Skeletal muscle cell (primary cell): ENCODE measurements at regions not wholly inside any gene's neighbourhood (a gene's known extent, or its start where the extent isn't known, plus 50 kb on each side); places are given as distances from the start of the nearest gene placed in this dataset.

Experiments
- DNase-seq: peaks from one replicate; pipeline ENCODE4 v3.0.0-alpha.2; 2010; ENCODE audit warnings: low read depth
- H3K4me3 ChIP-seq: 2 replicates; pipeline ENCODE4 v1.5.1; 2011; ENCODE audit warnings: low read depth, mild to moderate bottlenecking, control low read depth, low read length, moderate library complexity

DNA sequence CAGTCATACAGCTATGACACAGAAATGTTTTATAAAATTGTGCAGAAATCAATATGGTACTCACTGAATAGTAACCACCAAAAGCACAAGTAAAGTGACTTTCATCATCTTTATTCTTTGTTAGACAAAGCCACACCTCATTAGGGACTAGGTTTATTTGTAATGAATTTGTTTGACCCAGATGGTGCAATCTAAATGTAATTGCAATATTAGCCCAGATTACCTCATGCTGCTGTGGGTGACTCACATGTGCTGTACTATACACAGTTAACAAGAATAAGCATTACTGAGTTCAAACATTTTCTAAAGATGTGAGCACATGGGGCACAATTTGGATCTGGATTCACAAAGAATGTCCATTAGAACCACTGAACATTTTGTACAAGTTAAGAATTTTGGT is 759.3 kb upstream of the TYRP1 start:
- no peak overlapping the region for H3K4me3 ChIP-seq
- peak; percentile 88 for DNase-seq

DNA sequence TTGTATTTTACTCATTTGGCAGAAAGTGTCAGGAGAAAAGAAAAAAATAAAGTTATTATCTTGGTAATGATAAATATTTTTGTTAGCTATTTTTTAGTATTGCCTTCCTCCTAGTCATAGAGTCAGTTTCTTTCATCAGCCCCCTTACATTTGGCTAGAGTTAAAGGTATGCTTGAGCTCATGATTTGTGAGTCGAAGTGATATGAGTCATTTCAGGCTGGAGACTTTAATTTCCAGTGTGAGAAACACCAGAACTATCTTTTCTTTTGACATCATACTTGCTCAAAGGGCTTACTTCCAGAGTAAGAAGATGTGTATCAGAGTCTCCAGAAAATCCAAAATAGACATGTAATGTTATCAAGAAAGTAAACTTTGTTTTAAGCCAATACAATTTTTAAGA is 746.7 kb upstream of the TYRP1 start:
- peak; percentile 85 for DNase-seq
- no peak overlapping the region for H3K4me3 ChIP-seq

DNA sequence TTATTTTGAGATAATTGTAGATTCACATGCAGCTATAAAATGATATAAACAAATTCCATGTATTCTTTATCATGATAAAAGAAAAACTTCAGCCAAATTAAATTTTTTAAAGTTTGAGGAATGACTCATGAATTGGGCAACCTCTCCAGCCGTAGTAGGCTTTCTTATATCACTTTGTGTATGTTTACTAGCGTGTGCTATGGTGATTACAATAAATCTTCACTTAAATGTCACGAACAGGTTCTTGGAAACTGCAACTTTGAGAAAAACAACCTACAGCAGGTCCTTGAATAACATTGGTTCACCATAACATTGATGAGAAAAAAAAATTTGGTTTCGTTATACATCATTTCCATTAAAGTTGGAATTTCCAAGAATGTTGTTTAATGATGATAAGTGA is 730.9 kb upstream of the TYRP1 start:
- no peak for DNase-seq
- H3K4me3 ChIP-seq = no peak overlapping the region

DNA sequence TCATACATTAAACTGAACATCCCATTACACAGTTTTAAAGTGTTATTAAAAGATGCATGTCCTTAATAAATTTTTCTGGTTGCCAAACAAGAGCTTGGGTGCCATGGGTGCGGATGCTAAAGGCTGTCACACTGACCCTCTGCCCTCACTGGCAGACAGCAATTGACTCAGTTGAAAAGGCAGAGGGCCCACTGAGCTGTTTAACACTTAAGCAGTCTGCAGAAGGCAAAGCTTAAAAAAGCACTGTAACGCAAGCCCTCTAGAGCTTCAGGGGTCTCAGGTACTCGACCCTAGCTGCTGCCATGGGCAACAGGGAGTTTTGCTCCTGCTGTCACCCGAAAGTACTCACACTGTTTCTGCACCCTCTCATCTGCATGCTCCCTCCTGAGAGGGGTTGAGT is 726.4 kb upstream of the TYRP1 start:
- H3K4me3 ChIP-seq = no peak overlapping the region
- DNase-seq = no peak

DNA sequence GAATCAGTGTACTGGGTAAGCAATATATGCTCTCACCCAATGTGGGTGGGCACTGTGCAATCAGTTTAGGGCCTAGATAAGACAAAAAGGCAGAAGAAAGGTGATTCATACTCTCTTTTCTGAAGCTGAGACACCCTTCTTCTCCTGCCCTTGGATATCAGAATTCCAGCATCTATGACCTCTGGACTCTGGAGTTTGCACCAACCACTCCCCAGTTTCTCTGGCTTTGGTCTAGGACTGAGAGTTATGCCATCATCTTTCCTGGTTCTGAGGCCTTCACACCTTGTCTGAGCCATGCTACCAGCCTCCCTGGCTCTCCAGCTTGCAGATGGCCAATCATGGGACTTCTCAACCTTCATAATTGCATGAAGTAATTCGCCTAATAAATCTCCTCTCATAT is 724.6 kb upstream of the TYRP1 start:
- no peak for DNase-seq
- H3K4me3 ChIP-seq = no peak overlapping the region

DNA sequence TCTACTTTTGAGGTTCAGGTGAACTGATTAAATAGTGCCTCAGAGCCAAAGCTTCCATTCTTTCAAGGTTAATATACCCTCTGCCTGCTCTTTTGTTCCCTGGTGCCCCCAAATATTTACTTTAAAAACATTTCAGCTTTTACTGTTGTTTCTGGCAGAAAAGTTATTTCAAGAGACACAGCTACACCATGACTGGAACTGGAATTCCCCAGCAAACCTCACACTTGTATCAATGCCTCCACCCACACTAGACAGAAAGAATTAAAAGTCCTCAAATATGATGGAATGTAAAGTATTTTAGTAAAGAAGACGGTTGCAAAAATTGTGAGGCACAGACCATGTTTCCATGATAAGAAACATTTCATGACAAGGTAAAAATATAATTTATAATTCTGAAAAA is 720.2 kb upstream of the TYRP1 start:
- H3K4me3 ChIP-seq = no peak overlapping the region
- DNase-seq = peak; percentile 25

DNA sequence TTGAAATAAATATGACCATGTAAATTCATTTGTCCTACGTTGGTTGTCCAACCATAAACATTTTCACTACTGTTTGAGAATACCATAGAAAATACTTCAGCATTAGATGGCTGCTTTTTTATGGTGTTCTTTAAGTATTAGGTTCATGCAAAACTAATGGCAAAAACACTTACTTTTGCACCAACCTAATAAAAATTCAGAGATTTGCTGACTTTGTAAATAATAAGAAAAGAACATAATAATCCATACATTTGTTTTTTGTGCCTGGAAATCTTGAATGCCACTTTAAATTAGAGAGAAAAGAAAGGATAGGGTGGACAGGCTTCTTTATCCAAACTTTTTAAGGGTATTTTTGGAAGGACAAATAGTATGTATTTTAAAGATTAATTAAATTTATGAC is 719.7 kb upstream of the TYRP1 start:
- no peak for DNase-seq
- no peak overlapping the region for H3K4me3 ChIP-seq

DNA sequence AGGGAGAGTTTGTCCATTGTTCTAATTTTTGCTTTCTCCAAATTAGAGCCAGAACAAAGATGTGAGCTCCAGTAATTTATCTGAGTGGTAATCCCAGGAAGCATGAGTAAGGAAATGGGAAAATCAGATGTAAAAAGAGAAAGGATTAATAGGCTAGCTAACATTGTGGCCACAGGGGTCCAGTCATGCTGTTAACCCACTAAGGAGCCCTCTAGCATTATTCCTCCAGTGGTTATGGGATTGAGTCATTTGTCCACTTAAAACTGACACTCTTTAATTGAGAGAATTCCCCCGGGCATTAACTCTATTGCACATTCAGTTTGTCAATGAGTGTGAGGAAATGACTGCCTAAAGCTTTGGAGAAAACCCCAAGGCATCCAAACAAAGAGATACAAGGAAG is 700.3 kb upstream of the TYRP1 start:
- peak; percentile 26 for DNase-seq
- no peak overlapping the region for H3K4me3 ChIP-seq

DNA sequence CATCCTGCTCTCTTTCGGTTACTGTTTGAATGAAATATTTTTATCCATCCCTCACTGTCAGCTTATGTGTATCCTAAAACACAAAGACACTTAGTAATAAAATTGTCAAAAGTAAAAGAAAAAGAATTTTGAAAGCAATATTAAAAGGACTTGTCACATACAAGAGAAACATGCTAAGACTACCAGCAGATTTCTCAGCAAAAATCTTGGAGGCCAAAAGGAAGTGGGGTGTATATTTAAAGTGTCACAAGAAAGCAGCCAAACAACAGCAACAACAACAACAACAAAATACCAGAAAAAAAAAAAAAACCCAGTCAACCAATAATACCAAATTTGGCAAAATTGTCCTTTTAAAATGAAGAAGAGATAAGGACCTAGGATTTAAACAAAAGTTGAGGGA is 678.7 kb upstream of the TYRP1 start:
- no peak for DNase-seq
- H3K4me3 ChIP-seq = no peak overlapping the region

DNA sequence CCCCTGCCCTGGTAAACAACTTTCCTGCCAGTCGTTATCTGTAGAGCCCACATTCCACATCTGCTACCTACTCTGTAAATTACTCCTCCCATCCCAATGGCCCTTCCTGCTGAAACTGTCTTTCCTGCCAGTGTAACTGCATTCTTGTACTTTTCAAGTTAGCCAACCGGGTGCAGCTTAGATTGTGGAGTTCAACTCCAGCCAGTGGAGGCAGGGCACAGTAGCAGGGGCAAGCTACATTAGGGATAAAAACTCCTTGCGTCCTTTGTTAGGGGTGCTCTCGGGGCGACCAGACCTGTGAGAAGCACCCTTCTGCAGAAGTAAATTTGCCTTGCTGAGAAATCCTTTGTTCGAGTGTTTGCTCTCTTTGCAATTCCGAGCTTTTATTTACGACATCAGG is 639.0 kb upstream of the TYRP1 start:
- H3K4me3 ChIP-seq = no peak overlapping the region
- no peak for DNase-seq

DNA sequence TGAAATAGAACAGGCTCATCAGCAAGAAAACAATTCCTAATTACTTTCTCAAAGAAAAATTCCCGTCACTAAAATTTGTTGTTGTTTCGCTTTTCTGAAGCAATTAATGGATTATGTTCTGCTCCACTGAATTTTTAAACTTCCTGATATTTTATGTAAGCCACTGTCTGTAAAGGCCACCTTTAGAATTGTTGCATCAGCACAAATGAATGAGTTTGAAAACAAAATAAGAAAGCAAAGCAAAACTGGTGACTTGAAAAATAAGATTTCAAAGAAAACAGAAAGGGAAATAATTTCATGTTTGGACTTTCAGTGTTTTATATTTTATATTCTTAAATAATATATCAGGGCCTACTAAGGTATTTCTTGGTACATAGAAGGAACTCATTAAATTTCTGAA is 636.3 kb upstream of the TYRP1 start:
- no peak for DNase-seq

DNA sequence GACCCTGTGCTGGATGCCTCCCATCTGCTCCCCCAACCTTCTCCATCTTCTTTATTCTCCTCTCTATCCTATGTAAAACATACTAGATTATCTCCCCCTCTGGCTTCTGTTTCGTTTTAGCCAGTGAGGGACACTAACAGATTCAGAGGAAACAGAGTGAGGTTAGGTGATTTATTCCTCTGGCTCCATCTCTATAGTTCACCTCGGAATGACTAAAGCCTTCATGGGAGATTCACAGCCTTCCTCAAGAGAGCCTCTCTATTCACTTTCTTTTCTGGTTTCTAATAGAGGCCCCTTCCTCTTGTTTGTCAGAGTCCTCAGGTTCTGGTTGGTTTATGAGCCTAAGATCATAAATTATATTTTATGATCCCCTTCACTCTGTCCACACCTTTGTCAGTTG is 633.1 kb upstream of the TYRP1 start:
- no peak for DNase-seq
- H3K4me3 ChIP-seq = no peak overlapping the region

More for the DNA sequence above, 636.3 kb upstream of the TYRP1 start:
- no peak overlapping the region for H3K4me3 ChIP-seq

DNA sequence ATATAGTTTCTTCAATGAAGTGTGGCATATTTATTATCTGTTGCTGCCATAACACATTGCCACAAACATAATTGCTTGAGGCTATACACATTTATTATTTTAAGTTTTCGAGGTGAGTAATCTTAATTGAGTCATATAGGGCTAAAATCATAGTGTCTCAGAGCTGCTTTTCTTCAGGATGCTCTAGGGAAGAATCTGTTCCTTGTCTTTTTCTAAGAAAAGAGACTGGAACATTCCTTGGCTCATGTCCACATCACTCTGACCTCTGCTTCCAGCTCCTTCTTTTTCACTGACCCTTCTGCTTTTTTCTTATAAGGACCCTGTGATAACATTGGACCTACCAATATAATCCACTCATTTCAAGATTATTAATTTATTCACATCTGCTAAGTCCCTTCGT is 632.4 kb upstream of the TYRP1 start:
- no peak overlapping the region for H3K4me3 ChIP-seq
- DNase-seq = peak; percentile 61

DNA sequence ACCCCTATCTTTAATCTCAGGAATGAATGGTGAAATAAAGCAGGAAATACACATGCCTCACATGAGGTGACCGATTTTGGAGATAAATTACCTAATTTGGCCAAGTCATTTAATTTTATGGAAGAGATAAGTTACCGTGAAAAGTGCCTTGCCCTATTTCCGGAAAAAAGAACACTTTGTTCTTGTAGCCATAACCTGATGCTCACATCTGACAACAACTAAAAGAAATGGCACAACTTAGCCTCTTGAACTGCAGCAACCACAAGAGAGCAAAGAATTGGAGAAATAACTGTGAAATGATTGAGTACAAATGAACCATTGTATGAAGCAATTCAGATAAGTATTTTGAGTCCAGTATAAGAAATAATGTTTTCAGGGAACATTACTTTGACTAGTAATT is 628.1 kb upstream of the TYRP1 start:
- H3K4me3 ChIP-seq = no peak overlapping the region
- peak; percentile 63 for DNase-seq

DNA sequence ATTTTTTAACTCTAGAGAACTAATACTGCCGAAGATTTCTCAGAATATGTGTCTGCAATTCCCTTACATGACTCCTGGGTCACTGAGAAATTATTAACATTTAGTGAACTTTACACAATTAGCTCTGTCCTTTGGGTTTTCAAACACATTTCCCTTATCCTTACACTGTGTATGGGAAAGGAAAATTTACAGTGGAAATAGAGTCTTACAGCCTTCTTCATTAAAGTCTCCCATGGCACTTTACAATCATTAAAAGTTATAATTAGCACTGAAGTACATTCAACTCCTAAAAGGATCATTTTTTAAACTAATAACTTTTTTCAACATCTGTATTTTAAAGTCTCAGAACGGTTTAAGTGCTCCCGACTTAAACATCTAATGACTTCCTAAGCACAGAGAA is 627.5 kb upstream of the TYRP1 start:
- DNase-seq = no peak
- H3K4me3 ChIP-seq = no peak overlapping the region

DNA sequence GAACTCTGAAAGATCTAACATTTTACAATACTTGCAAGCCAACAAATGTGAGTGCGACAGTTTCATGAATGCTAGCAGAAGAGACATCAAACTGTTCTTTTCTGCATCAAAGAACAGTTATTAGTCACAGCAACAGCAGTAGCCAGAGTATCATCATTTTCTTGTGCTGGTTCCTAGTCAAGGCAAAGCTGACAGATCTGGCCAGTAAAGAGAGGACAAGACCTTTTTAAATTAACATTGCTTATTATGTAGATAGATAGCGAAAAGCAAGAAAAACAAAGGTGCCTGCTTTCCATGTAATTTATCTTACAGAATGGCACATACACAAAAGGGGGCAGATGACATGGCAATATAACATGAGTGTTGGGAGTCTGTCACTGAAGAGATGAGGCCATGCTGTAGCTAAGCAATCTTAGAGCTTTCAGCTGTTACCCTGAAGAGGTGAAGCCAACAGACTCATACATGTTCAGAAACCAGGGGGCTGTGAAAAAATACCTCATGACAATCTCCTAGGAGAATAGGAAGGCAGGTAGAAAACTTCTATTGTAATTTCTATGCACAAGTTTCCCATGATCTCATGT is 626.6 kb upstream of the TYRP1 start:
- no peak for DNase-seq
- no peak overlapping the region for H3K4me3 ChIP-seq

DNA sequence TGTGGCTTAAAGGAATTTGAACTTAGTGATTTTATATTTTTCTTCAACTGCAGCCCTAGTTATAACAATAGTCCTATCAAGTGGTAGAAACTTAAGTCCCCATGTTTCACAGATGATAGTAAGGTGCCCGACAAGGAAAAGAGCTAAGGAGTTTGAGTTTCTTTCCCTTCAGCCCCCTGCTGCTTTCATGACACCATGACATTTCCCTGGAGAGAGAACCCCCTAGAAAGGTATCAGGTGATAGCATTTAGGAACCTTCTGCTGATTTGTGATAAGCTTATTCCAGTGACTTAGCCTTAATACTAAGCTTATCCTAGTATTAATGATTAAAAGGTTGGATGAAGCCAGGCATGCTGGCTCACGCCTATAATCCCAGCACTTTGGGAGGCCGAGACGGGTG is 623.8 kb upstream of the TYRP1 start:
- no peak overlapping the region for H3K4me3 ChIP-seq
- DNase-seq = no peak

DNA sequence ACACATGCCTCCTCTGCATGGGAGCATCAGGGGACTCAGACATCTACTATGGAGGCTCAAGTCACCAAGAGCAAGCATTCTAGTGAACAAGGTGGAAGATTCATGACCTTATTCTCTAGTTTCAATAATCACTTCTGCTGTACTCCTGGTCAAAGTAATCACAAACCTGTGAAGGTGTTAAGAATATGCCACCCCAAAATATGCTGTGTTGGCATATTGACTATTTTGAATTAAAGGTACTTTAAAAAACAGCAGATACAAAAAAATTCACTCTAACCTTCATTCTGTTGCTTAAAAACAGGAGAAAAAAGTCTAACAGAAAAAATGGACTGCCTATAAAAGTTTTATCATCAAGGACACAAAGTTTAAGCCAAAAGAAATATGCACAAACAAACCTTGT is 607.8 kb upstream of the TYRP1 start:
- H3K4me3 ChIP-seq = no peak overlapping the region
- DNase-seq = no peak

DNA sequence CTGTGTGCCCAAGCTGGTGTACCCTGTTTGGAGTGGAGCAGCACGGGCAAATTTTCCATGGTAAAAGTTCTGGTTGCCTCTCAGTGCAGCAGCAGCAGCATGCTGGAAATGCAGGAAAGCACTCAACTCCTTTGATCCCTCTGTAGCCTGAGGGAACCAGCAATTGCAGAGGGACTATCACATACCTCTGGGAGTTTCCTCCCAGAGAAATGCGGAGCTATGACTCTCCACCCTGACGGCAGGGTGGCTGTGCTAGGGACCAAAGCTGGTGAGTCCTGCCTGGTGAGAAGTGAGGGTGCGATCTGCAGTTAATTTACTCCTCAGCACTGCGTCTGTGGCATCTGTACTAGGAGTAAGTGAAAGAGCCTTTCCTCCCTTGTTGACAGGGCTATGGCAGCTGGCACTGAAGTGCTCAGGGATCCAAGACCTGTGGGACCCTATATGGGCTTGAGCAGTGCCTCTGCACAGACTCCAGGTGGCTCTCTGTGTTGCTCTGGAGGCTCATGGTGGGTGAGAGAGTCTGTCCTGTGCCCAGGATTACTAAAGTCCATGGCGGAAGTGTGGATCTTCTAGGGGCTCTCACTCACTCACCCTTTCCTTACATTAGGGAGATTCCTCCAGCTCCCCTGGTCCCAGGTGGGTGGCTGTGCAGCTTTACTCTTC is 601.2 kb upstream of the TYRP1 start:
- DNase-seq = no peak
- H3K4me3 ChIP-seq = no peak overlapping the region

DNA sequence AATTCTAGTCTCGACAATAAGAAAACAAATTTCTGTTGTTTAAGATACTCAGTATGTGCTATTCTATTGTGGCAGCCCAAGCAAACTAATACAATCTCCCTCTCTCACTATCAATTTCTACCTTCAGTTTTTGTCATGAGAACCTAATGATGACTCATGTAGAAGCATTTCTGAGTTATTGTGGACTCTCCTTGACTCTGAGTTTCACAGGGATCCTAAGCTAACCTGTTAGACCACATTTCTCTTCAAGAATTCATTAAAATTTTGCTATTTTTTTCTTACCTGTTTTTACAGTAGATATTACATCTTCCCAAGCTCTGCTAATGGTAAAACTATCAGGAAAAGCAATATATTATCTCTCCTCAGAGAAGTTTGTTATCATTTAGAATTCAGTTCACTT is 599.1 kb upstream of the TYRP1 start:
- no peak for DNase-seq
- H3K4me3 ChIP-seq = no peak overlapping the region

DNA sequence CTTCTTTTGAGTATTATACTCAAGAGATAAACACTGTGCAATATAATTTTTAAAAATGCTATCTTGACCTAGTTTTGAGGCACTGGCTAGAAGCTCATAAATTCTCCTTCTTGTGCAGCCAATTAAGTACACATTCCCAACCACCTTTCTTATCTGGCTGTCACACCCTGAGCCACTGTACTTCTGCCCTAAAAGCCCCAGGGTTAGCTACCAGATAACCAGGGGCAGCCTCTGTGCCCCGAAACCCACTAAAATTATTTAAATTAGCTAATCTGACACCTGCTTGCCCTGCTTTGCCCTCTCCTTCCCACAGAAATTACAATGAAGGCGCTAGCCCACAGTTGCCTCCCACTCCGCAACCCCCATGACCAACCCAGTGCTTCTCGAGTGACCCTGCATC is 597.3 kb upstream of the TYRP1 start:
- no peak overlapping the region for H3K4me3 ChIP-seq
- DNase-seq = no peak

DNA sequence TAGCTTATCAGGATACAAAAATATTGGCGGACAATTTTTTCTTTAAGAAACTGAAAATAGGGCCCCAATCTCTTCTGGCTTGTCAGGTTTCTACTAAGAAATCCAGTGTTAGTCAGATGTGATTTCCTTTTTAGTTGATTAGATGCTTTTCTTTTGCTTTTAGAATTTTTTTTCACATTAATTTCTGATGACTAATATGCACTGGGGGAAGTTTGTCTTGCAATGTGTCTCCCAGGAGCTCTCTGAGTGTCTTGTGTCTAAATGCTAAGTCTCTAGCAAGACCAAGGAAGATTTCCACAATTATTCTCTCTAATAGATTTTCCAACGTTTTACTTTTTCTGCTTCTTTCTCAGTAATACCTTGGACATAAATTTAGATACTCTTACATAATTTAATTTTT is 559.8 kb upstream of the TYRP1 start:
- DNase-seq = no peak
- no peak overlapping the region for H3K4me3 ChIP-seq
